Epithelial cell of esophagus (primary cell): ENCODE measurements at regions not wholly inside any gene's neighbourhood (a gene's known extent, or its start where the extent isn't known, plus 50 kb on each side); places are given as distances from the start of the nearest gene placed in this dataset.

Experiments used
- DNase-seq: peaks from one replicate; pipeline ENCODE4 v3.0.0; 2010; ENCODE audit warnings: low read depth
- H3K4me3 ChIP-seq: 2 replicates; pipeline ENCODE4 v1.5.1; 2011; ENCODE audit warnings: mild to moderate bottlenecking, low read length, control low read depth
- TF ChIP-seq, protein P1 (sequence below): IDR thresholded peaks from 2 replicates; pipeline ENCODE4 v1.5.1; 2011; ENCODE audit warnings: low read depth, mild to moderate bottlenecking, low read length, control low read depth, inconsistent platforms; ENCODE audit not compliant: insufficient read depth; ENCODE audit errors: missing control alignments

DNA sequence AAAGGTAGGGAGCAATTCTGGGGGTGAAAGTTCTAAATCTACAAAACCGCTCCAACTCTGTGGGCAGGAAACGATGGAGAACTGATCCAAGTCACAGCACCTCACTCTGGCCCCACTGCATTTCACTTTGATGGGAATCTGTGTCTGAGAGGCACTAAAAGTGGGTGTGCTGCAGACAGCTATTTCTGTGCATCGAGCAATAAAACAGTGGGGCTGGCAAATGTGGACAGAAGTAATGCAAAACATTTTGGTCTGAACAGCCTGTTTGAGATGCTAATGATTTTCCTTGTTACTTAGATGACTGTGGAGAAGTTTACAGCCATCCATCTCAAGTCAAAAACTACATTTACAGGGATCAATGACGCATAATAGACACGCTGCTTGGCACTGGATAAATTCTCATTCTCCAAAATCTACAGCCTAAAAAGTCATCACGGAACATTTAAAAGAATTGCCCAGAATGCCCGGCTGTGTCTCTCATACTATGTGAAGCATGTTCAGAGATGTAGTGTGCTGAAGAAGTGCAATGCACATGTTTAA, 1671.6 kb upstream of the TENM3 start:
- H3K4me3 ChIP-seq = no peak overlapping the region
- no peak for DNase-seq
- TF ChIP-seq, protein P1, sequence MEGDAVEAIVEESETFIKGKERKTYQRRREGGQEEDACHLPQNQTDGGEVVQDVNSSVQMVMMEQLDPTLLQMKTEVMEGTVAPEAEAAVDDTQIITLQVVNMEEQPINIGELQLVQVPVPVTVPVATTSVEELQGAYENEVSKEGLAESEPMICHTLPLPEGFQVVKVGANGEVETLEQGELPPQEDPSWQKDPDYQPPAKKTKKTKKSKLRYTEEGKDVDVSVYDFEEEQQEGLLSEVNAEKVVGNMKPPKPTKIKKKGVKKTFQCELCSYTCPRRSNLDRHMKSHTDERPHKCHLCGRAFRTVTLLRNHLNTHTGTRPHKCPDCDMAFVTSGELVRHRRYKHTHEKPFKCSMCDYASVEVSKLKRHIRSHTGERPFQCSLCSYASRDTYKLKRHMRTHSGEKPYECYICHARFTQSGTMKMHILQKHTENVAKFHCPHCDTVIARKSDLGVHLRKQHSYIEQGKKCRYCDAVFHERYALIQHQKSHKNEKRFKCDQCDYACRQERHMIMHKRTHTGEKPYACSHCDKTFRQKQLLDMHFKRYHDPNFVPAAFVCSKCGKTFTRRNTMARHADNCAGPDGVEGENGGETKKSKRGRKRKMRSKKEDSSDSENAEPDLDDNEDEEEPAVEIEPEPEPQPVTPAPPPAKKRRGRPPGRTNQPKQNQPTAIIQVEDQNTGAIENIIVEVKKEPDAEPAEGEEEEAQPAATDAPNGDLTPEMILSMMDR = no peak

DNA sequence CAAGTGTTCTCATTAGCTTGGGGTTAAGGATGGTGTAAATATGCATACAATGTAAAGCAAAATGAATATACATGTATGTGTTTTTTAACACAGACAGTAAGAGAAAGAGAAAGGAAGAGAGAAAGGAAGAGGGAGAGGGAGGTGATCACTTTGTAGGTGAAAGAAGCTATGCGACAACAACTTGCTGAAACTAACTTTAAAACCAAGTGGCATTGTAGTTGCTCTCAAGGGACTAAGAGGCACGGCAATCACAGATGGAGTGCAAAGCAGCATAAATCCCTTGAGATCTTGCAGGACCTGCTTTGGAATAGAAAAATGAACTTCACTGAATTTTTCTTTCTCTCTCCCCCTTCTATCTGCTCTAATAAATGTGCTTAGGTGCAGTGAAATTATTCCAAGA, 1665.0 kb upstream of the TENM3 start:
- TF ChIP-seq, protein P1 = no peak
- no peak overlapping the region for H3K4me3 ChIP-seq
- DNase-seq = no peak

DNA sequence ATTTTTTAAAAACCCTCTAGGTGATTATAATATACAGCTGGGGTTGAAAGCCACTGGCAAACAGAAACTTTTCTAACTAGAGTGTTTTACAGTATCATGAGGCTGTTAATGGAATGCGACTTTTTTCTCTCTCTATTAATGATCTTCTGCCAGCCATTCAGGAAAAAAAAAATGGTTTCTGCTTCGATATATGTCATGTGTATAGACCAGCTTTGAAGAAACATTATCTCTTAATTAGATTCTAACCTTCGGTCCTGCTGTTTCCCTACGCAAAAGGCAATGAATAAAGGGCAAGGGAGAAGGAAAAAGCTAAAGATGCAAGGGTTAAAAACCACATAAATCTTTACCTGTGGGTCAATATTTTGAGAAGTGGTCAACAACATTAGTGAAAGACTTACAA, 1662.1 kb upstream of the TENM3 start:
- DNase-seq = no peak
- TF ChIP-seq, protein P1 = no peak
- H3K4me3 ChIP-seq = no peak overlapping the region

DNA sequence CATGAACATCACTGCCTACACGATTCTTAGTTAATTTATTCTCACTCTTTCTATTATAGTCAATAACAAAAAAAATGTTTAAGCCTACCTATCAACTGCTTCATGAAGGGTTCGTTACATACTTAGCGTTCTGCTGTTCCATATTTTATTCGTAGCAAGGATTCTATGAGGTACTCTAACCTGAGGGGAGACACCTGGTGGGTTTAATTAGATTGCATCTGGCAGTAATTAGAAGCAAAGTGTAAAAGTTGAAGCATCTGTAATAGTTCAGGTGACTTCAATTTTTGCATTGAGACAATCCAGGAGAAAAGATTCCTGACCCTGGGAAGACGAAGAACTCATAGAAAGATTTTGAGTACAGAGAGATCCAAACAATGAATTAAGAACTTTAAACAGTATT, 1655.8 kb upstream of the TENM3 start:
- no peak for DNase-seq
- H3K4me3 ChIP-seq = no peak overlapping the region
- TF ChIP-seq, protein P1 = no peak

DNA sequence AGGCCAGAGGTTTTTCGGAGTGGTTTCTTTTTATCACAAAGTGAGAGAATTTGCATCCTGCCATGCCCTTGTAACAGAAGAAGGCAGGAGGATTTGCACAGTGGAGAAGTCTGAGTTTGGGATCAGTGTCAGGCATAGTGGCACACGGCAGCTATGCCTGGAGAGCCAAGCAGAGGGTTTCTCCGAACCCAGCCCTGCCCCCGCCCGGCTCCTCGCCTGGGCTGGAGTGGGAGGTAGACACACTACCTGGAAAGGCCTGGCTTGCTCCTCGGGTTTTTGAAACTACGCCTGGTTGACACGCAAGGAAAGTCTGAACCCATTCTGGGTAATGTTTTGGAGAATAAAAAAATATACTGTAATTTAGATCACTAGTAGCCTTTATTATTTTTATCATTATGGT, 1653.6 kb upstream of the TENM3 start:
- DNase-seq = no peak
- TF ChIP-seq, protein P1 = no peak
- H3K4me3 ChIP-seq = no peak overlapping the region

DNA sequence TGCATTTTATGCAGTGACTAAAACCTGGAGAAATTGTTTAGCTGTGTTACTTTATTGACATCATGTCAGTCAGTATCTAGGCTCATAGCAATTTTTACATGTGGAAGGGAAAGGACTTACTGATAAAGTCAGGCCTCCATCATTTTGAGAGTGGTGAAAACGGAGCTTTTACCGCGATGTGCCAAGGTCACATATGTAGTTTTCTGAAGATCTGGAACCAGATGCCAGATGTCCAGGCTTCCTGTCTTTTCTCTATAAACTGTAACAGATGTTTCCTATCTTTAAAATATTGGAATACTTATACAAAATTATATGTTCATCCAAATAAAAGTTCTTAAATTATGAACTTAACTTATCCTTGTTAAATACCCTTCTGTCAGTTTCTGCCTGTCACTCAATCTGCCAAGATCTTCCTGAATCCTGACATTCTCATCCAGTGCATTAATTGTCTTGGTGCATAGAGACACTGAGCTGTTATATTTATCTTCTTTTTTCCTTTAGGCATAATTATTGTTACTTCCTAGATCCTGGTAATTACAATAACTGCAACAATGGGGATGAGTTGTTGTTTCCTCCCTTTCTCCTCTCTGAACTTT, 1646.2 kb upstream of the TENM3 start:
- no peak overlapping the region for H3K4me3 ChIP-seq
- TF ChIP-seq, protein P1 = no peak
- DNase-seq = no peak

DNA sequence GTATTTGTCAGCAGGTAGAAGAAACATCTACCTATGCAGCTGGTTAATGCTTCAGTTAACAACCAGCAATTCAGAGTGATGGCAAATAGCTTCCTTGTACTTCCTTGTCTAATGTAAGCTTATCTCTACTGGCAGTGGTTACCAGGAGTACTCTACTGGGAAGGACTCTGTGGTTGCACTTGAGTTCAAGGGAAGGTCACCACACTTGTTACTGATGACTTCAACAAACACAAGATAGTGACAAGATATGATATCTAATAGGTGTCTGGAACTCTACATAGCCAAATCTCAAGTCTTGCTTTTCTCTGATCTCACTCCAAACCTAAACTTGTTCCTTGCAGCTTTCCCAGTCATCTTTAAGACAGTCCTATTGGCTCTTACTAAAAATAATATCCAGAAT, 1644.9 kb upstream of the TENM3 start:
- no peak for DNase-seq
- H3K4me3 ChIP-seq = no peak overlapping the region
- TF ChIP-seq, protein P1 = no peak
